NK-92 (cell line): ENCODE measurements at regions not wholly inside any gene's neighbourhood (a gene's known extent, or its start where the extent isn't known, plus 50 kb on each side); places are given as distances from the start of the nearest gene placed in this dataset.

Source experiments
- DNase-seq: peaks from one replicate; lab custom pipeline; 2025; ENCODE audit not compliant: unreplicated experiment; lab: John Stamatoyannopoulos, UW

DNA sequence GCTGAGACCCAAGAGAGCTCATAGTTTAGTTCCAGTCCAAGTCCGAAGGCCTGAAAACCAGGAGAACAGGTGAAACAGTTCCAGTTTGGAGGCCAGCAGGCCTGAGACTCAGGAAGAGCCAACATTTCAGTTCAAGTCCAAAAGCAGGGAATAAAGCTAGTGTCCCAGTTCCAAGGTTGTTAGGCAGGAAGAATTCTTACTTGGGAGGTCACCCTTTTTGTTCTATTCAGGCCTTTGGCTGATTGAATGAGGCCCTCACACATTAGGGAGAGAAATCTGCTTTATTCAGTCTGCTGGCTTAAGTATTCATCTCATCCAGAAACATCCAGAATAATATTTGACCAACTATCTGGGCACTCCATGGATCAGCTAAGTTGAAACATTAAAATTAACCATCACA is 294.6 kb downstream of the PCNX1 start:
- no peak for DNase-seq

DNA sequence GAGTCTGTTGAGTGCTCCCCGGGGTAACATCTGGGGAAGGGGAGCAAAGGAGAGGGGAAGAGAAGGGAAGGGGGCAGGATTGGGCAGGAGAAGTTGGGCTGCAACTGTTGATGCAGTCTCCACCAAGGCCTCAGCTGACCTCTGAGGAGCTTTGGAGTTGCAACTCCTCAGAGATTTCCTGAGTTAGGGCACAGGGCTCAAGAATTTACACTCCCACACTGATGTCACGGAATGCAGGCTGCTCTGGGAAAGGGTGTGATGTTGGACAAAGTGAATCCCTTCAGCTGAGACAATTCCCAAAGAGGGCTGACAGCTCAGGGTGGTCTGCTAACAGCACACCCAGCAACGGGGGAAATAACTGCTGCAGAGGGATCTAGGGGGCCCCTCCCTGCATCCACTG is 295.6 kb downstream of the PCNX1 start:
- no peak for DNase-seq

DNA sequence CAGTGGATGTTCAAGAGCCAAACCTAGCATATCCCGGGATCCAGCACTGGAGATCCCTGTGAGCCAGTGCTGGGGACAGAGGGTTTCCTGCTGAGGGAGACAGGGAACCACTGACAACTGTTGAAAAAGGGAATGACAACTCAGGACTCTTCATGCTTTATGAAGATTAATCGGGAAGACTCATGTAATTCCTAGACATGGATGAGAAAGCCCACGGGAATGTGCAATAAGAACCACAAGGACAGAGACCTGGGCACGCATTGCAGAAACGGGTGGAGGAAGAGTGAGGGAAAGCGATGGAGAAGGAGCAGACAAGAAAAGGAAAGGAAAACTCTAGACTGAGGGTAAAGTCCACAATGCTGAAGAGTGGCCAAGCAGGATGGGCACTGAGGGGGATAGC is 296.0 kb downstream of the PCNX1 start:
- no peak for DNase-seq

DNA sequence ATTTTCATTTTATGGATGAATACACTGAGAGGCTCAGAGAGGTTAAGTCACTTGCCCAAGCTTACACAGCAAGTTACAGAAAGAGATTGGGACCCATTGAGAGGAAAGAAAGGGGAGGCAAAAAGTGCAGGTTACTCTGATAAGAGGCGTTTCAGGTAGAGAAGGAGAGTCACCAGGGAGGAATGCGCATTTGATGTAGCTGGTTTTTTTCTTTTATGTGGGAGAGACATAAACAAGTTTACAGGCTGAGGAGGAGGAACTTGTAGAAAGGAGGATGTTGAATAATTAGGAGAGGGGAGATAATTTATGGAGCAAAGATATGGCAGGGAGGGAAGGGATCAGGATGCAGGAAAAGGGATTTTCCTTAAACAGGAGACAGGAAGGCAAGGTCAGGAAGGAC is 297.0 kb downstream of the PCNX1 start:
- no peak for DNase-seq

DNA sequence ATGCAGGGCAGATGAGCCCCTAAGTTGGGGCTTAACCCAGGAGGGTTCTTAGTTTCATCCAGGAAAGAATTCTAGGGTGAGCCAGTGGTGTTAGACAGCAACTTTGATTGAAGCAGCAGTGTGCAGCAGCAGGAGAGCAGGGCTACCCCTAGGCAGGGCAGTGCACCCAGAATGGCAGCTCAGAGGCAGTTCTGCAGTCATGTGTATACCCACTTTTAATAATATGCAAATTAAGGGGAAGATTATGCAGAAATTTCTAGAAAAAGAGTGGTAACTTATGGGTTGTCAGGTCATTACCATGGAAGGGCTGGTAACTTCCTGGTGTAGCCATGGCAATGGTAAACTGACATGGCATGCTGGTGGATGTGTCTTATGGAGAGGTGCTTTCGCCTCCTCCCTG is 297.5 kb downstream of the PCNX1 start:
- DNase-seq: no peak

DNA sequence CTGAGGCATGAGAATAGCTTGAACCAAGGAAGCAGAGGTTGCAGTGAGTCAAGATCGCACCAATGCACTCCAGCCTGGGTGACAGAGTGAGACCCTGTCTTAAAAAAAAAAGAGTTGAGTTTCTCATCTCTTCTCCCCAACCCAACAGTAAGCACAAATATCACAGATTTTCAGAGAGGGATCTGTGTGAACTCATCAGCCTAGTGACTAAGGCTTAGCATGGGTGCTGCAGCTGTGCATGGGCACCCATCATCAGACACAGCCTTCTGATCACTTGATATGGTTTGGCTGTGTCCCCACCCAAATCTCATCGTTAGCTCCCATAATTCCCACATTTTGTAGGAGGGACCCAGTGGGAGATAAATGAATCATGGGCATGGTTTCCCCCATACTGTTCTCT is 298.9 kb downstream of the PCNX1 start:
- no peak for DNase-seq

DNA sequence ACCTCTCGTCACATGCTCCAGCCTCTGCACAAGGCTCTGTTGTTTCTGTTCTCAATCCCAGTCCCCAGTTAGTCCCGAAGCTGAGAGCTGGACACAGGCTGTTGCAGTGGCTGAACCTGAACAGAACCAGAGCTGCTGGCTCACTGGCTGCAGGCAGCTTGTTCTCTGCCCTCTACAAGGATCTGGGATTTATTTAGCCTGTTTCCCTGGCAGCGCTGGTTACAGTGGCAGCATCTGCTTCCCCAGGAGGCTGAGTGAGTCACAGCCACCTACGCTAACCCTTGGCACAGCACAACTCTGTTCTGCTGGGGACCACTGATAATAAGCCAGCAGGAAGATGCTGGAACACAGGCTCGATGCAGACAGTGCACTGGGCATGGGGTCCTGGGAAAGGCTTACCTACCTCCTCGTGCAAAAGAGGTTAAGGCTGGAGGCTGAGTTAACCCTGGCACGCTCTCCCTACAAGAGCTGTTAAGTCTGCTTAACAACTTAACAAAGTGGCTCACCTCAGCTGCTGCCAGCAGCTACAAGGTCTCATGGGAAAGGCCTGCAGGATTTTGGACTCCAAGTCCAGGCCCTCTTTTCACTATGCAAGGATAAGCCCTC is 299.6 kb downstream of the PCNX1 start:
- no peak for DNase-seq

DNA sequence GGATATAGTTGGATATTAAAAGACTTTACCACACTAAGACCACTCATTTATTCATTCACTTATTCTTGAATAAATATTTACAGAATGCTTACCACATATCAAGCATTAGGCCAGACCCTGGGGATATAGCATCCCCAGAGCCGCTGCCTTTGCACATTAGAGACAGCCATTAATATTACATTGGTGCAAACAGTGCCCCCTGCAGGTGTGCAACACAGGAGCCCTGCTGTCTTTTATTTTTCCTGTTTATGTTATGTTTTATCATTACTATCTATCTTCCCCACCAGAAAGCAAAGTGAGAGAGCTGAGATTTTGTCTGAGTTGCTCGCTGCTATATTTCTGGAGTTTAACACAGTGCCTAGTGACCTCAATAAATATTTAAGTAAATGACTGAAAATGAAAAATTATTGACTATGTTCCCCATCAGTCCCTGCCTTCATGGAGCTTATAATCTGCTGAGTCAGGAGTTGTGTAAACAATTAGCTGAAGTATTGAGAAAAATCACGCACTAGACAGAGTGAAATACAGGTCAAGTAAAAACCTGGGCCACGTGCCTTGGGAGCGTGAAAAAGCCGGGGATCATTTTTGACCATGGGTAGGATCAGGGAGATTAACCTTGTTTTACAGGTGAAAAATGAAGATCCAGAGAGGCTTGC is 301.6 kb downstream of the PCNX1 start:
- DNase-seq: no peak

DNA sequence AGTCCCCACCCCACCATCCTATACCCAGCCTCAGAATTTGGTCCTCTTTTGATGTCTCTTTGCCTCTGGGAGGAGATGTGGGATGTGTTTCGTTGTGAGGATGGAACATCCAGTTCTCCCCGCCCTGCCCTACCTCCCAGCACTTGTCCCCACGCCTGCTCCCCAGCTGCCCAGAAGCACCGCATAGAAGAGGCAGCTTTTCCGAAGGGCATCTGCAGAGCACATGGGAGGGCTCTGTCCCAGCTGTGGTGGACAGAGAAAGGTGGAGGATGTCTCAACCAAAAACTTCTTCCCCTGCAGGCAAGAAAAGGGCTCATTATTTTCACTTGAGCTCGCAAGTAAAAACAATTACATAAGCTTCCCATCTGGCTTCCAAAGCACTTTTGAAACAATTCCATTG is 302.6 kb downstream of the PCNX1 start:
- DNase-seq: no peak

DNA sequence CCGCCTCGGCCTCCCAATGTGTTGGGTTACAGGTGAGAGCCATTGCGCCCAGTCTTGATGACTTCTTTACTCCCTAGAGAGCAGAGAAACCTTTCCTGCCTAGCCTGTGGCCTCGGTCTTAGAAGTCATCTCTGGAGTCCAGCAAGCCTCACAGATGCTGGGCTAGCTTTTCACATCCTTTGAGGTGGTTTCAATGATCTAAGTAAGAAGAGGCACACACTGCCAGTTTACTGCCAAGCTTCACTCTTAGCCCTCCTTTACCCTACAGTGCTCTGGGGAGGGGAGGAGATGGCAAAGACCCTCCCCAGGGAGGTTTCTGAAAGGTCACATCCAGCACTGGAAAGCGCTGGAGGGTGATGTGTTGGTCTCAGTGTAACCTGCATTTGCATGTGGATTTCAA is 304.8 kb downstream of the PCNX1 start:
- no peak for DNase-seq

DNA sequence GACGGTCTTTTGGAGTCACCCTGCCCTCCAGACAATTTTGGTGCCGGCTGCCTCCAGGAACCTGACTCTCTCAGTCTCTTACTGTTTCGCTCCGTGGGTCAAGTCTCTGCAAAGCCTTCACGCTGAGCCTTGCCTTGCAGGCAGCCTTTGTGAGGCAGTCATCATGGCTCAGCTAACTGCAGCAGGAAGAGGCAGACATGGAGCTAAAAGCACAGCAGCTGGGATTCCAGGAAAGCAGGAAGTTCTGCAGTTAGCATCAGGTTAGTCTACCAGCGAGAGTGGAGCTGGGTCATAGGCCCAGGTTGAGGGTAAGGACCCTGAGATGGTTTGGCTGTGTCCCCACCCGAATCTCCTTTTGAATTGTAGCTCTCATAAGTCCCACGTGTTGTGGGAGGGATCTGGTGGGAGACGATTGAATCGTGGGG is 305.4 kb downstream of the PCNX1 start:
- no peak for DNase-seq

DNA sequence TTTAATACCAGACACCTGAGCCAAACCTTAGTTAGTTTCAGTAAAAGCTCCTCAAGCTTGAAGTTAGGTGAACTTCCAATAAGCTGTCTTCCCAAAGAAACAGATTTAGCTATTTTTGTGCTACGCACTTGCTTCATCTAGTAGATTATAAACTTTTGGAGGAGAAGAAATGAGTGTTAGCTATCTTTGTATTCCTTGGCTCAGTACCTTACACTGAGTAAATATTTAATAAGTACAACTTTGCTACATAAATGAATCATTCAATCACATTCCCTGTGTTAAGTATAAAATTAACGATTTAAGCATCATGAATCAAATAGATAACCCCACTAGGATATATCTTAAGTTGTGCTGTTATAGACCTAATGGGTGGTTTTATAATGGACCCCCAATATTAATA is 307.0 kb downstream of the PCNX1 start:
- DNase-seq: no peak

DNA sequence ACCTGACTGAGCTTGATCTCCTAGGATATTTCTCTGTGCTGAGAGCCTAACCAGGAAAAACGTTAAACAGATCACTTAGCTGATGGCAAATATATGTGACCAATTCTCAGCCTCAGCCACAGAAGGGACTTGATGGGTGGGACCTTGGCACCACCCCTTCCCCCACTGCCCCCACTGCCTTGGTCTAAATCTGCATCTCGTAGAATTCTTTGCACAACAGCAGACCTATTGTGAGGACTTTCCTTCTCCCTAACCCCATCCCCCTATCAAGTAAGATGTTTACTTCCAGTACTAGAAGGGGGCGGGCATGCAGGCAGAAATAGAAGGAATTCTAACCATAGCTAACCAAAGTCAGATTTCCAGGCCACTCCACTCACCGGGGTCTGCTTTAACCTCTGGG is 313.2 kb downstream of the PCNX1 start:
- DNase-seq: no peak

DNA sequence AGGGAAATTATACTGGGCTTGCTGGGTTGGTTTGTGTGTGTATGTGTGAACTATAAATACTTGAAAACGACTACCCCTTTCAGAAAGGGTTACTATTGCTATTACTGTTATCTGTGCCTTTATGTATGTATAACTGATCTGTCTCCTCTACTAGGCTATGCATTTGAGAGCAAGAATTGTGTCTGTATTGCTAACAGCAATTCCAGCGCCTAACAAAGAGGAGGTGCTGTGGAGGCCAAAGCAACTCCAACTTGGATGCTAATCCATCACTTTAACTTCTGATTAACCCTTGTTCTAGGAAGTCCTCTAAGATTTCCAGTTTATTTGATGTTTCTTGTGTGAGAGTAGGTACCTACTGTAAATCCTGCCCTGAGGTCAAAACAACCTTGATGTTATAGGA is 313.9 kb downstream of the PCNX1 start:
- no peak for DNase-seq

DNA sequence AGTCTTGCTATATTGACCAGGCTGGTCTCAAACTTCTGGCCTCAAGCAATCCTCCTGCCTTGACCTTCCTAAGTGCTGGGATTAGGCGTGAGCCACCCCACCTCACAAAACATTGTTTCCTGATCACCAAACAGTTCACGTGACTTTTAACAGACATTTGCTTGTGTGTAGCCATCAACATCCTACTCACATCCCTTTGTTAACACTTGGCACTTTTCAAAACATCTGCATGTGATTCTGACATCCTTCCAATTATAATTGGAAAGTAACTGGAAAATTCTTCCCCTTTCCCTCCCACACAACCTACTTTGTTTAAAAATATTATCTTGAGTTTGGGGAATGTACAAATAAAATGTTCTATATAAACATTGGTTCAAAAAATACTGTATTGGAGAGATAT is 317.9 kb downstream of the PCNX1 start:
- DNase-seq: no peak

DNA sequence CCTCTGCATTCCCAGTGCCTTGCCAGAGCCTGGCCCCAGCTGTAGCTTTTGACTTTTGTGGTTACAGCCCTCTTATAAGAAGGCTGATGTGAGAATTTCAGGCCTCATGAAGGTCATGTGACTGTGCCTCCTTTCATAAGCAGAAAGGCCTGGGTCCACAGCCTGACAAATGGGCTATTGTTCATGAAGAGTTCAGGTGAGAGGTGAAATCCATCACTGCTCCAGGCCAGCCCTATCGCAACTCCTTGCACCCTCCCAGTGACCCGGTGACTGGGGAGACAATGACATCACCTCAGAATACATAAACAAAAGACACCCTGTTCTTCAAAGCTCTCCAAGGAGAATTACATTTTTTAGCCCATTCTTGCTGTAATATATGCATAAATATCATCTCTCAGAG is 321.5 kb downstream of the PCNX1 start:
- DNase-seq: no peak

DNA sequence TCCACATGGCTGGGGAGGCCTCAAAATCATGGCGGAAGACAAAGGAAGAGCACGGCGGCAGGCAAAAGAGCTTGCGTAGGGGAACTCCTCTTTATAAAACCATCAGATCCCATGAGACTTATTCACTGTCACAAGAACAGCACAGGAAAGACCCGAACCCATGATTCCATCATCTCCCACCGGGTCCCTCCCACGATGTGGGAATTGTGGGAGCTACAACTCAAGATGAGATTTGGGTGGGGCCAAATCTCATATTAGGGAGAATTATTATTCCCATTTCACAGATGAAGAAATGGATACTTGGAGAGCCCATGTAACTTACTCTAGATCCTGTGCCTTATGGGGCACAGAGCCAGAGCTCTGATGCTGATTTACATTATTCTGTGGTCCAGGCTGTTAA is 322.6 kb downstream of the PCNX1 start:
- DNase-seq: no peak

DNA sequence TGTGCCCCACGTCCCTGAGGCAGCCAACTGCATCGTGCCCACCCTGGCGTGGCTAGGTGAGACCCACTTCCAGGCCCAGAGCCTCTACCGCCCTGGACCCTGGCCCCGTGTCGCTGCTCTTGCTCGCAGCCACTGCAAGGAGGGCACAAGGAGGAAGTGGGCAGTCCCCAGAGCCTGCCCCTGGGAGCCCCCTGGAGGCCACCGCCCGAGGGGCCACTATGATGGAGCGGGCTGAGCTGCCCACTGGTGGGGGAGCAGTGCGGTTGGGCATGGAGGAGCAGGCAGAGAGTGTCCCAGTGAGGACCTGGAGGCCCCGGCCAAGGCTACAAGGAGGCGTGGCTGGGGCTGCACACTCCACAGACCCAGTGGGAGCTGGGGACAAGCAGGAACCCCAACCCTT is 323.6 kb downstream of the PCNX1 start:
- no peak for DNase-seq

DNA sequence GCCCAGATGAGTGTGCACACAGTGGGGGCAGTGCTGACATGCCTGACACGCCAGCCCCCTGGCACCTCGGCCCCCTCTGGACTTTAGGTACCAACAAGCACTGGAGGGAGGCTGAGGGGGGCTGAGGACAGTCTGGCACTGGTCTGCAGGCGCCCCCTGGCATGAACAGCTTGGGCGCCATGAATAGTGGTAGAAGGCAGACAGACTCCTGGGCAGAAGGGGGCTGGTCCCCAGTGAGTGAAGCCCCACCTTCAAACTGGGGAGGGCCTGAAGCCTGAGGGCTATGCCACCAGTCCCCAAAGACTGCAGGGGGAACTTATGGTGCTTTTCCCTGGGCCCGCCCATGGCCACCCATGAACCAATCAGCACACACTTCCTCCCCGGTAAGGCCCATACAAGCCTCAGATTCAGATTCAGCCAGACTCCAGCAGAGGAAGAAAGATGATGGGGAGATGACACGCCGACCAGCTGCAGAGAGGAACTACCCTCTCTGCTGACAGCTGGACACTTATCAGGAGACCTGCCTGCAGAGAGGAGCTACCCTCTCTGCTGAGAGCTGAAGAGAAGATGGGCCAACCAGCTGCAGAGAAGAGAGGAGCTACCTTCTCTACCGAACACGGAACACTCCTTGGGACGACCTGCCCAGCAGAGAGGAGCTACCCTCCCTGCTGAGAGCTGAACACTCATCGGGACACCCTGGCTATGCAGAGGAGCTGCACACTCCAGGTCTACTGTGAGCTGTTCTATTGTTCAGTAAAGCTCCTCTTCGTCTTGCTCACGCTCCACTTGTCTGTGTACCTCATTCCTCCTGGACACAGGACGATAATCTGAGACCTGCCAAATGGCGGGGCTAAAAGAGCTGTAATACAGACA is 324.5 kb downstream of the PCNX1 start:
- no peak for DNase-seq

DNA sequence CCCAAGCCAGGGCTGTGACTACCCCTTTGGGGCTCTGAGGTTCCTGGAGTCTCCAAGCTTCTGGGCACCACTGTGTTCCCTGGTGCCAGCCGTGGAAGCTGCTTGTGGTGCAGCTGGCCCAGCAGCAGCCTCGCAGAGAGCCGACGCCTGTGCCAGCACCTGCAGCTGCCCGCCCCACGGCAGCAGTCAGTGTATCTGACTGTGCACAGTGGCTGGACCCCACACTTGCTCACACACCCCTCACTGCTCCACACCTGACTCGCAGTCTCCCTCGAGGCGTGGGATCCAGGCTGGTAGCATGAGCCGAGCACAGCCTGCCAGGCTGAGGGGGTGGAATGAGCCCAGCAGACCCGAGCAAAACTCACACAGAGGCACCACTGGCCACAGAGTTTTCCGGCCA is 325.2 kb downstream of the PCNX1 start:
- DNase-seq: no peak

DNA sequence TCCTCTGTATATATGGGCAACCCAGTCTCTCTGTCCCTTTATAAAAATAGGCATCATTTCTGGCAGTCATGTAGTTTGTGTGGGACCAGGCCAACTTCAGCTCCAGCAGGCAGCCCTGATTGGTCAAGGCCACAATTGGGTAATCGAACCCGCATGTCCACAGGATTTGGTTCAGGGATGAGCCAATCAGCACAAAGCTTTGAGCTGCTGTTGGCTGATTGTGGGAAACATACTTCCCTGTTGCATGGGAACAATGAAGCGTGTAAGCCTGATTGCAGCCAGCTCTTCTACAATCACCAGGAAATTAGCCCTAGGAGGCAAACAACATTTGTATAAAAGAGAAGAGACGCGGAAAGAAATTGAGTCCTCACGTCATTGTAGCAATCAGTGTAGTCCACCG is 328.6 kb downstream of the PCNX1 start:
- no peak for DNase-seq

DNA sequence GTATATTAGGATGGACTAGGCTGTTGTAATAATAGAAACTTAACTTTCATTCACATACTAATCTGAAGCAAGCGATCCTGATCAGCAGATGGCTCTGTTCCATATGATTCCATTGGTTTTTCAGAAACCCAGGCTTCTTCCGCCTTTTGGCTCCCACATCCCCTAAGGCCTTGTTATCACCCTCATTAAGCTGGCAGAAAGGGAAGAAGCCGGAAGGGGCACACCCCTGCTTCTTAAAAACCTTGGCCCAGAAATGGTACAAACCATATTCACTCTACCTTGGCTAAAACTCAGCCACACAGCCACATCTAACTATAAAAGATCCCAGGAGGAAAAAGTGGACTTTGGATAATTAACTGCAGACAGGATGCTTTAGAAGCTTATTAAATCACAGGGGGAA is 329.2 kb downstream of the PCNX1 start:
- no peak for DNase-seq
